ENCODE measurements at regions not wholly inside any gene's neighbourhood (a gene's known extent, or its start where the extent isn't known, plus 50 kb on each side); places are given as distances from the start of the nearest gene placed in this dataset.

DNA sequence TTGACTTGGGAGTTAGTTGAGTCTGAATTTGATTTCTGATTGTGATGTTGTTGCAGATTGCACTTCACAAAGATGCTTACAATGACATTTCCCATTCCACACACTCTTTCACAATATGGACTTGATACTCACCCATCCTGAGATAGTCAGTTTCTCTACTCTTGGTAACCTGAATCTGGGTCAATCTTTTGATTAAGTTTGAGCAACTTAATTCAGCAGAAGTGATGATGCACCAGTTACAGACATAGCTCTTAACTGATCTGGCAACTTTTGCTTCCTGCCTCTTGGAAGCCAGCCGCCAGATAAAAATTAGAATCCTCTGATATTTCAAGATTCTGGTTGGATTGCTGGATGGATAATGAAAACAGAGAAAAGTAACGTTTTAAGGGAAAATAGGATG is 79.7 kb upstream of the OSMR start:
- DNase-seq: no peak
- Mint-ChIP-seq H3K27ac (no peak overlapping the region), H3K4me3 (no peak overlapping the region), H3K9me3 (peaks cover 0 to 7% (median 4%) of the 10 kb centered on the region in 6 donors), H3K27me3 (ENCODE audit: low read depth in 3 of 3) (peaks cover 0 to 13% (median 5%) of the 10 kb centered on the region in 3 donors), H3K4me1 (no peaks in the 10 kb centered on the region), H3K36me3 (peaks cover 0 to 4% (median 3%) of the 10 kb centered on the region in 3 donors)

DNA sequence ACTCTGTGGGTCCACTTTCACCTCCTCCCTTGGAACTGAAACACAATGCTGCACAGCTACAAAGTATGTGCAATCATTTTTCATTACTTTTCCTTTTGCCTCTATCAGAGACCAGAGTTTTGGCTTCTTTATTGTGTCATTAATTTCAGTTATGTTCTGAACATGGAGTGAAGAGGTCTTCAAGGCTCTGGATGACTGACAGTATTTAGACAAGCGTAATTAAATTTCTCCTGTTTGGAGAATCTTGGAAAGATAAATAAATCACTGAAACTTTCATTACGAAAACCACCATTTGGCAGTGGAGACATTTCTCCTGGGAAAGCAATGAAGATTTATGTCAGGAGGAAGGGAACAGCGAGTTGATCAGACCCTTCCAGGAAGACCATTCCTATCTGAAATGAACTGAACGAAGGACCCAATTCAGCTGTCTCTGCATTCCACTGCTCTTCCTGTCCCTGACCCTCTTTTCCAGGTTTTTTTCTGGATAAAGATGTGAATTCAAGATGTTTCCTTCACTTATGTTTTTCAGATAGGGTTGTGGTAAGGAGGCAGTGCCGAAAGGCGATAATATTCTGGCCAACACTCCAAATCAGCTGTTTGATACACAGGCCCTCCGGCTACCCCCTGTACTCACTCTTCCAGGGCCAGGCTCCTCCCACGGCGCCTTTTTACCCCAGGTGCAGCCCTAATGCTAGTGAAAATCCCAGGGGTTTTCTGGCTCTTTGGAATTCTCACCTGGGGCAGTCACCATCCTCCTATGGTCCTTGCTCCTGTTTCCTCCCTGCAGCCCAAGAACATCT is 77.2 kb upstream of the OSMR start:
- DNase-seq: no peak

GRCh38 chr5:38772471-38772870 is 73.3 kb upstream of the OSMR start:
- Mint-ChIP-seq H3K4me1 (no peaks in the 10 kb centered on the region), H3K27ac (no peak overlapping the region), H3K9me3 (peaks cover 0 to 6% (median 0%) of the 10 kb centered on the region in 6 donors), H3K27me3 (ENCODE audit: low read depth in 3 of 3) (peaks cover 0 to 3% (median 3%) of the 10 kb centered on the region in 3 donors), H3K4me3 (no peak overlapping the region), H3K36me3 (no peaks in the 10 kb centered on the region)
- no peak for DNase-seq

More for the DNA sequence above, 77.2 kb upstream of the OSMR start:
- H3K36me3 Mint-ChIP-seq: peaks cover 0 to 4% (median 0%) of the 10 kb centered on the region in 3 donors
- peaks cover 2 to 7% (median 4%) of the 10 kb centered on the region in 6 donors for H3K9me3 Mint-ChIP-seq
- H3K4me3 Mint-ChIP-seq: no peak overlapping the region
- peaks cover 0 to 12% (median 2%) of the 10 kb centered on the region in 3 donors for H3K27me3 Mint-ChIP-seq (ENCODE audit: low read depth in 3 of 3)
- H3K4me1 Mint-ChIP-seq: no peaks in the 10 kb centered on the region
- no peak overlapping the region for H3K27ac Mint-ChIP-seq

GRCh38 chr5:38775218-38775840 is 70.5 kb upstream of the OSMR start:
- Mint-ChIP-seq H3K36me3 (no peaks in the 10 kb centered on the region), H3K4me3 (no peak overlapping the region), H3K27ac (no peak overlapping the region), H3K9me3 (peaks cover 0 to 6% (median 0%) of the 10 kb centered on the region in 6 donors), H3K27me3 (ENCODE audit: low read depth in 3 of 3) (peaks cover 0 to 2% (median 2%) of the 10 kb centered on the region in 3 donors), H3K4me1 (no peaks in the 10 kb centered on the region)
- no peak for DNase-seq

GRCh38 chr5:38776149-38776896 is 69.5 kb upstream of the OSMR start:
- H3K4me3 Mint-ChIP-seq: no peak overlapping the region
- H3K4me1 Mint-ChIP-seq: no peaks in the 10 kb centered on the region
- no peak for DNase-seq
- no peak overlapping the region for H3K27ac Mint-ChIP-seq
- H3K9me3 Mint-ChIP-seq: peaks cover 0 to 8% (median 0%) of the 10 kb centered on the region in 6 donors
- H3K36me3 Mint-ChIP-seq: no peaks in the 10 kb centered on the region
- peaks cover 0 to 6% (median 2%) of the 10 kb centered on the region in 3 donors for H3K27me3 Mint-ChIP-seq (ENCODE audit: low read depth in 3 of 3)

GRCh38 chr5:38777111-38777510 is 68.7 kb upstream of the OSMR start:
- Mint-ChIP-seq H3K9me3 (peaks cover 0 to 6% (median 0%) of the 10 kb centered on the region in 6 donors), H3K27me3 (ENCODE audit: low read depth in 3 of 3) (peaks cover 0 to 8% (median 2%) of the 10 kb centered on the region in 3 donors), H3K4me1 (no peaks in the 10 kb centered on the region), H3K27ac (no peak overlapping the region), H3K4me3 (no peak overlapping the region), H3K36me3 (no peaks in the 10 kb centered on the region)
- DNase-seq: no peak

GRCh38 chr5:38780316-38780715 is 65.5 kb upstream of the OSMR start:
- no peak for DNase-seq
- no peak overlapping the region for H3K4me3 Mint-ChIP-seq
- no peak overlapping the region for H3K27ac Mint-ChIP-seq
- no peaks in the 10 kb centered on the region for H3K4me1 Mint-ChIP-seq
- H3K9me3 Mint-ChIP-seq: peaks cover 0 to 5% (median 0%) of the 10 kb centered on the region in 6 donors
- no peaks in the 10 kb centered on the region for H3K36me3 Mint-ChIP-seq
- H3K27me3 Mint-ChIP-seq (ENCODE audit: low read depth in 3 of 3): peaks cover 0 to 12% (median 6%) of the 10 kb centered on the region in 3 donors

DNA sequence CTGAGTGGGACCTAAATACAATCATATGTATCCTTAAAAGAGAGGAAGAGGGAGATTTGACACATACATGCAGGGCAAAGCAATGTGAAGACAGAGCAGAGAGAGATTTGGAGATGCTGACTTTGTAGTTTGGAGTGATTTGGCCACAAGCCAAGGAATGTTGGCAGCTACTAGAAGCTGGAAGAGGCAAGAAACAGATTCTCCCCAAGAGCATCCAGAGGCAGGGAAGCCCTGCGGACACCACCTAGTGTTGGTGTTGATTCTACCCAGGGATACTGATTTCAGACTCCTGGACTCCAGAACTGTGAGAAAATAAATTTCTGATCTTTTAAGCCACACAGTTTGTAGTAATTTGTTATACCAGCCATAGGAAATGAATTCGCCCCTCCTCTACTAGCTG is 64.9 kb upstream of the OSMR start:
- Mint-ChIP-seq H3K27ac (no peak overlapping the region), H3K4me1 (no peaks in the 10 kb centered on the region), H3K4me3 (no peak overlapping the region), H3K36me3 (no peaks in the 10 kb centered on the region), H3K9me3 (peaks cover 0 to 5% (median 3%) of the 10 kb centered on the region in 6 donors), H3K27me3 (ENCODE audit: low read depth in 3 of 3) (peaks cover 0 to 12% (median 9%) of the 10 kb centered on the region in 3 donors)
- DNase-seq: no peak

GRCh38 chr5:38782180-38782835 is 63.5 kb upstream of the OSMR start:
- Mint-ChIP-seq H3K36me3 (no peaks in the 10 kb centered on the region), H3K9me3 (peaks cover 0 to 7% (median 3%) of the 10 kb centered on the region in 6 donors), H3K27ac (no peak overlapping the region), H3K4me3 (no peak overlapping the region), H3K4me1 (no peaks in the 10 kb centered on the region), H3K27me3 (ENCODE audit: low read depth in 3 of 3) (peaks cover 0 to 12% (median 10%) of the 10 kb centered on the region in 3 donors)
- DNase-seq: no peak

GRCh38 chr5:38783011-38783561 is 62.7 kb upstream of the OSMR start:
- H3K27me3 Mint-ChIP-seq (ENCODE audit: low read depth in 3 of 3): peaks cover 0 to 12% (median 9%) of the 10 kb centered on the region in 3 donors
- no peak overlapping the region for H3K27ac Mint-ChIP-seq
- no peaks in the 10 kb centered on the region for H3K36me3 Mint-ChIP-seq
- H3K9me3 Mint-ChIP-seq: peaks cover 0 to 7% (median 3%) of the 10 kb centered on the region in 6 donors
- H3K4me1 Mint-ChIP-seq: no peaks in the 10 kb centered on the region
- no peak overlapping the region for H3K4me3 Mint-ChIP-seq
- no peak for DNase-seq

- H3K4me1 Mint-ChIP-seq: no peaks in the 10 kb centered on the region
- peaks cover 5 to 13% (median 8%) of the 10 kb centered on the region in 3 donors for H3K27me3 Mint-ChIP-seq (ENCODE audit: low read depth in 3 of 3)
Observed at GRCh38 chr5:38789134-38789533, 56.7 kb upstream of the OSMR start.

GRCh38 chr5:38789777-38790176 is 56.0 kb upstream of the OSMR start:
- Mint-ChIP-seq H3K4me3 (no peak overlapping the region), H3K4me1 (no peaks in the 10 kb centered on the region), H3K27me3 (ENCODE audit: low read depth in 3 of 3) (peaks cover 5 to 12% (median 8%) of the 10 kb centered on the region in 3 donors), H3K36me3 (no peaks in the 10 kb centered on the region), H3K9me3 (peaks cover 0 to 7% (median 4%) of the 10 kb centered on the region in 6 donors), H3K27ac (no peak overlapping the region)
- DNase-seq: no peak

More at GRCh38 chr5:38789134-38789533, 56.7 kb upstream of the OSMR start:
- no peak for DNase-seq
- Mint-ChIP-seq H3K36me3 (no peaks in the 10 kb centered on the region), H3K4me3 (no peak overlapping the region), H3K9me3 (peaks cover 0 to 7% (median 4%) of the 10 kb centered on the region in 6 donors), H3K27ac (no peak overlapping the region)

DNA sequence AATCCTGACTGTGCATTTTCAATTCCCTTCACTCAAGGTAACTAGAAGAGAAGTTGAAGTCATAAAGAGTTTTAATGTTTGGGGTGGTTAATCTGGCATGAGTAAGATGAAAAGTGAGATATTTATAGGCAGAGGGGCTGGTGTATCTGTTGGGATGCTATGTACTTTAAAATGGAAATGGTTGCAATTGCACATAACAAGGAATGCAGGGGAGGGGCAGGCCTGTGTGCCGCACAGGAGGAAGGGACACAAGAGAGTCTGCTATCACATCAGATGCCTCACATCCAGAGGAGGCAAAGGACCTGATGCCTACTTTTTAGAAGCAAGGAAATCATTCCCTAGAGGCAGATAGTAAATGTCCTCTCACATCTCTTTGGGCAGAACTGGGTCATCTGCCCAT is 55.5 kb upstream of the OSMR start:
- Mint-ChIP-seq H3K27ac (no peak overlapping the region), H3K9me3 (peaks cover 0 to 7% (median 4%) of the 10 kb centered on the region in 6 donors), H3K4me3 (no peak overlapping the region), H3K27me3 (ENCODE audit: low read depth in 3 of 3) (peaks cover 5 to 12% (median 8%) of the 10 kb centered on the region in 3 donors), H3K36me3 (no peaks in the 10 kb centered on the region), H3K4me1 (no peaks in the 10 kb centered on the region)
- DNase-seq: no peak

Data from immature natural killer cell (primary cell).